Stimulated activated CD4-positive, alpha-beta T cell treated with anti-CD3 and anti-CD28 coated beads, Interleukin-1b, Interleukin-23, amount 100 ng/mL, for 24 hours (primary cell): ENCODE measurements at regions not wholly inside any gene's neighbourhood (a gene's known extent, or its start where the extent isn't known, plus 50 kb on each side); places are given as distances from the start of the nearest gene placed in this dataset.

ENCODE experiments used
- DNase-seq, 4 experiments: peaks; one replicate each; pipeline ENCODE4 v3.0.0-alpha.2; 2020; ENCODE audit warnings: low read depth in 4 of 4, low spot score in 1 of 4

DNA sequence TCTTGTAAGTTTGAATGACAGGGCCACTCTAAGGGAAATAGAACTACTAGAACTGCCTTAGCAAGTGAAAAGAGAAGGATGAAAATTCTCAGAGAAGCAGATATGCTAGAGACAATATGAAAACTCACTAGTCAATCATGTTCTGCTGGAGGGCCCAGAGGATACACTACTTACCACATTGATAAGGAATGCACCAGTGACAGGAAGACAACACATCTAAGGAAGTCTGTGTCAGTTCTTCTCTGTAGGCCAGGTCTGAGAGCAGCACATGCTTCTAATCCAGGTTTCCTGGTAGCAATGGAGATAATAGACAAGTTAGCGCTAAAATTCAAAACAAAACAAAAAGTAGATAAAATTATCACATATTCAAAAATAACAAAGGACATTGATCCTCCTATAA, 235.2 kb upstream of the AKR1E2 start:
- no peak for DNase-seq

DNA sequence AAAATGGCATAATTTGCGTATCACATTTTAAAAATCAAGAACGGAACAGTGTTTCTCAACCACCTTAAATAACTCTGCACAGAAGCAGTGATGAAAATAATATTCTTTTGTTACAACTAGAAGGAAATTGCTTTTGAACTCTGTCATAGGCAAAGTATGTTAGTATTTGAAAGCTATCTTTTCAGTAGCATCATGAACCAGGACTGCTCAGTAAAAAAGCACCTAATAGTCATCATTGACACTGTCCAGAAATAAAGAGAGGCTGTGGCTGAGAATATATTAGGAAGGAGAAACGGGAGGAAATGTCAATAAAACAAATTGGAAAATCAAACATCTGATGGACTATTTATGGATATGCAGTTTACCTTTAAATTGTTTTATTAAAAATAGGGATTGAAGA, 237.2 kb upstream of the AKR1E2 start:
- DNase-seq = no peak

DNA sequence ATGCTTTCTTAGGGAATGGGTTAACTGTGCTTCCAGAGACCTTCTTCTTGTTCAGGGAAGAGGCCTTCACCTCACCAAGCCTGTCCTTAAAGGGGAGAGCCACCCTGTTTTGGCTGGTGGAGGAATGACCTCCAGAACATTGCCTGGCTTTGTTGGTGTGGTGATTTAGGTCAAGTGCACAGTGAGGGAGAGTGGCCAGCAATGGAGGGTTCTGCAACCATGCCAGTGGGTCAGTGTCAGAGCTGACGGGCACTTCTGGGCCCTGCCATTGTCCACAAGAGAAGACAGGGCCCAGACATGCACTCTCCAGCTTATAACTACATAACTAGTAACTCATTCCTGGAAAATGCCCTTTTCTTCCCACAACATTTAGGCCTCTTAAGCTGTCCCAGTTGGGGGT, 238.5 kb upstream of the AKR1E2 start:
- DNase-seq = no peak

DNA sequence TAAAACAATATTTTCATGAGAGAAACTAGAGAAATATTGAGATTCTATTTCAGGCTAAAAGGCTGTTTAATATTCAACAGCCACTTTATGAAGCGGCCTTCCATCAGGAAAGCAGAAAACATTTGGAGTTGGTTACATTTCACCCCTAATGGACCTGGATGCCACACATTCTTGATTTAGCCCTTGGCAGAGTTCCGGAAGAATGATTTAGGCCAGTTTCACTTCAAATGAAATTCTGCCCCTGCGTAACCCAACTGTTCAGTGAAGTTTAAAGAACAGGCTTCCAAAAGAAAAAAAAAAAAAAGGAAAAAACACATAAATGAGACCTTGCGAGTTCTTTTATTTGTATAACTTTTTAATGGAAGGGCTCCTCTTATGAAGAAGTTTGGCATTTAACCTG, 239.2 kb upstream of the AKR1E2 start:
- DNase-seq = no peak

DNA sequence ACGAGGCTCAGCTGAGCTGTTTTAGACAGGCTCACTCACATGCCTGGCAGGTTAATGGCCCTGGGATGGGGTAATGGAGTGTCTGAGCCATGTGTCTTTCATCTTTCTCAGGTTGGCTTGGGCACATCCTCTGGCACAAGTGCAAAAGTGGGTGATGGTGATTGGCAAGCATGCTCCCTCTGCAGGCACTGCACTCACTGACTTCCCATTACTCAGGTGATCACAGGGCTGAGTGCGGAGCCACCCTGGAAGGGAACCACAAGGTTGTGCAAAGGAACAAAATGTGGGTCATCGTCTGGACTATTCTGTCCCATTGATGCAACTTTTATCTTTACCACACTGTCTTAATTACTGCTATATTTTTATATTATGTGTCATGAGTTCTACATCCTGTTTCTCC, 244.1 kb upstream of the AKR1E2 start:
- no peak for DNase-seq

DNA sequence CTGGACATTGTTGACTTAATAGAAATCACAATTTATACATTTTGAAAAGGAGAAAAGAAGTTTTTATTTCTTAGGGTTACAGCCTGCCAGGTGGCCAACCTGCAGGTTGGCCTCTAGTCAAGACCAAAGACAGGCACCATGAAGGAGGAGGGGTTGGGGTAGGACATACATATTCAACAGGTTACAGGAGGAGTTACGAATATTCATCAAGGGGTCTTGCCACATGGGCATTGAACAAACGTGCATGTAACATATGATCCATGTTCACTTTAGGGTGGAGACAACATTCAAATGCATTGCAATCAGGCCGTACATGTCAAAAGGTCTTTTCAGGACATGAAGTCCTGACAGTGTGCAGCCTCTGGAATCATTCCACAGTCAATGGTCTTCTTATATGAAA, 246.2 kb upstream of the AKR1E2 start:
- DNase-seq = no peak

DNA sequence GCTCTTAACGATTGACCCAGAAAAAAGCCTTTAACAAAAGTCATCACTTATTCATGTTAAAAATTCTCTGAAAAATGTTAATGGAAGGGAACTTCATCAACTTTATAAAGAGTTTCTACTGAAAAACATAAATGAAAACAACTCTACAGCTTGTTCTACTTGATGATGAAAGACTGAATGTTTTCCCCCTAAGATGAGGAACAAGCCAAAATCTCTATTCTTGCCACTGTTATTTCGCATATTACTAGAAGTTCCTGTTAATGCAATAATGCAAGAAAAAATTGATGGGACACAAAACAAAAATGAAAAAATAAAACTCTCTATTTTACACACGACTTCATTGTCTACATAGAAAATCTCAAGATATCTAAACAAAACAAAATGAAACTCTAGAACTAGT, 249.8 kb upstream of the AKR1E2 start:
- no peak for DNase-seq

DNA sequence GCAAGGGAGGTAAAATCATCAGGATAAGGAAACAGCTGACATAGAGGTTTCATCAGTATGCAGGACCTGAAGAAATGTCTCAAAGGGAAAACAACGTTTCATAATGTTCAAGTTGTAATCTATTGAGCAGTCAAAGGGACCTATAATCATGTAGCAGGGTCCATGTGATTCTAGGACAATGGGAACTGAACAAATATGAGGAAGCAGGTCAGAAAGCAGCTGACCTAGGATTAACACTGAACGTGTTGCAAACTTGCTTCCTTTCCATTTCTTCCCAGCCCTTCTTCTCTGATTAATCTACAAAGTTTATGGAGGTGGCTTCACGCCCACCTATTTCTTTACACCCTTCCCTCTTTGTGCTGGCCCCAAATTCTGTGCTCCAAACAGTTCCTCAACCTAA, 256.9 kb upstream of the AKR1E2 start:
- DNase-seq = no peak

DNA sequence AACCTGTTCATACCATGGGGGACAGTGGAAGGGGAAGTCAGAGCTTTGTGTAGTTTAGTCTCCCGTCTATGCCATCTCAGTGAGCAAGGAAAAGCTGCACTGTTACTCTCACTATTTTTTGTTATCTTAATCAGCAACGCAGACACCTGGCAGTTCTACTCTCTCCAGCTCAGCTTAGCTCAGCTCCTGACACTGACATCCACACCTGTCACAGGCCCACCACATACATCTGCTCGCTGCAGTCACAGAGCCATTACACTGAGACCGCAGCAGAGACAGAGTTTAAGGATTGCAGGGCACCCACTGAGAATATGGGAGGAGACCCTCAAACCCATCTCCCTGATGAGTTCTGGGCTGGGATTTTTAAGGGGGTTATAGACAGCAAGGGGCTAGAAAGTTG, 257.3 kb upstream of the AKR1E2 start:
- no peak for DNase-seq

DNA sequence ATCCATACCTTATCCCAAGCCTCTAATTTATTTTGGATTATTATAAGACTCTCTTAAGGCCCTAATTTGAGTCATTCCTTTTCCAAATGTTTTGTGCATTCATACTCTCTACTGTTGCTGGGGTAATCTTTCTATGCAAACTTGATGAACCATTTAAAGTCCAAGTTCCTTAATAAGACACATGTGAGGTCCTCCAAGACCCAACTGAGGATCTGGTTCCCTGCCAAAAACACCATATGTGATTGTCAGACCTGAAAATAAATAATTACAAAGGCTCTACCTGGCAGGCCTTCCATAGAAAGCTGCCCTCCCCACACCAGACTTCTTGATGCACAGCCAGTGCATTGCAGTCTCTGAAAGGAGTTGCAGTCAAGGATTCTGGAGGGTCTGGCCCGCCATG, 257.9 kb upstream of the AKR1E2 start:
- DNase-seq = no peak

DNA sequence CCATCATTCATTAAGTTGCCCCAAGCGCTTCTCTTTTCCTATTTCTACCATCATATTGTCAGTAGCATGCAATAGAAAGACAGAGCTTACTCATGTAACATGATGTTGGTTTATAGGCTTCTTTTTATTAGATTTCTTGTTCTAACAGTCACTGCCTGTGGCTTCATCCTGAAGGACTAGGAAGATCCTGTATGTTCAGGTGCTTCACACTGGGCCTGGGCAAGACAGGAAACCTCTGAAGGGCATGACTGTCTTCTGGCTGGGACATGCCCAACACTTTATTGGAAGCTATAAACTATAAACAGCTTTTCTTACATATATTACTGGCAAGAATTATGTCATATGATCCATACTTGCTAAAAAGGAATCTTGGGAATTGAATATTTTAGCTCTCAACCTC, 258.4 kb upstream of the AKR1E2 start:
- no peak for DNase-seq

DNA sequence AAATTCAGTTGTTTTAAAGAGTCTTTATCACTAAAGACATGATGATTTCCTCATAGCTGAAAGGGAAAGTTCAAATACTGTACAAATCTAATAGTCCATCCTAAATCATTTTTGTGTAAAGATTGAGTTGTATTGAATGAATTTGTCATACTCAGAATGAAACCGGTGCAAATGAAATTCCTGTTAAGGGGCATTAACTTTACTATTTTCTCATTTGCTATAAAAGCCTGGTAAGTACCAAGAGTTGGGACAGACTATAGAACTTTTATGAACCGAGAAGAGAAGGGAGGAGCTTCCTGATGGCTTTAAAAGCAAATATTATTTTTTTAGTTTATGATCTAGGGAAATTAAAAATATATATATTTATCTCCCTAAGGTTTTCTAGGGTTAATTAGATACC, 260.0 kb upstream of the AKR1E2 start:
- no peak for DNase-seq

DNA sequence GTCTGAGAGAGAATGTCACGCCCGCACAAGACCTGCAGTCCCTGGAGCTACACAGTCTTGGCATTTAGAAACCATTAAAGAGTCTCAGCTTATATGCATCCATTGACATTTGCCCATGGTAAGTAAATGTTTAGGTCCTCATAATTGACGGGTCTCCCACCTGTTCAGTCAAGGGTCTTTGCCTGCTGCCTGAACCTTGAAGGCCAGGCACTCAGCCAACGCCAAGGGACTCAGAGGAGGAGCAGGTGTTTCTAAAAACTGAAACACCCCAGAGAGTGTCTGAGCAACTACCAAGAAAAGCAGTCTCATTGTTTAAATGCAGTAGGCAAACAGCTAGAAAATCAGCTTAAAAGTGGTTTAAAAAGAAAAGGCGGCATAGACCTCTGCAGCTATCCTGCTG, 264.7 kb upstream of the AKR1E2 start:
- DNase-seq = no peak

DNA sequence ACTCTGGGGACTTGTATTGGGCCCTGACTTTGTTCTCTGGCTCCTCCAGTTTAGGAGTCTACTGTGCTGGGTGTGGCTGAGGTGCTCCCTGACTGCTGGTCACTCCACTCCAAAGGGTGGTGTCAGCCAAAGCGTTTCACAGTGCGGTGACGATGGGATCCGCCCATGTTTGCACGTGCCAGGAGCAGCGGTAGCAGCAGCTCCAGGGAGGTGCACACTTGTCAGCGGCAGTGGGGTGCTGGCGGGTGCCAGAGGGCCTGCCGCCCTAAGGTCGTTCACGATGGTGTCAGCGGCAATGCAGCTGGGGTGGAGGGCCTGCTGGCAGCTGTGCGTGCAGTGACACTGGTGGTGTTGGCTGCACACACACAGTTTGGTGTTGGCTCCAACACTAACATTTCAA, 268.5 kb upstream of the AKR1E2 start:
- no peak for DNase-seq

DNA sequence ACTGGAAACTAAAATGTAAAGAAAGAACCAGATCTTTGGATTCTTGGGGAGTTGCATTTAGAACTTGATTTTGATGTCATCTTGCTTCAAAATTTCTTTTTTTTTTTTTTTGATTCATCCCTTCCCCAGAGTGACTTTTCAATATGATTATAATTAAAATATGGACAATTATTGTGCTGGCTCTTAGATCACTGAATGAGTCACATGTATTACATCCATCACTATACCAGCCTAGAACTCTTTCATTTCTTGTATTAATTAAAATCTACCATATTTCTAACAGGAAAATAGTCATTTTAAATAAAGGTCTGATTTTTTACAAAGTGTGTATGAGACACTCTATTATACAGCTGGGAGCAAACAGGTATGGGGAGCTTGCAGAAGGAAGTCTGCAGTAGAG, 269.5 kb upstream of the AKR1E2 start:
- DNase-seq = no peak

DNA sequence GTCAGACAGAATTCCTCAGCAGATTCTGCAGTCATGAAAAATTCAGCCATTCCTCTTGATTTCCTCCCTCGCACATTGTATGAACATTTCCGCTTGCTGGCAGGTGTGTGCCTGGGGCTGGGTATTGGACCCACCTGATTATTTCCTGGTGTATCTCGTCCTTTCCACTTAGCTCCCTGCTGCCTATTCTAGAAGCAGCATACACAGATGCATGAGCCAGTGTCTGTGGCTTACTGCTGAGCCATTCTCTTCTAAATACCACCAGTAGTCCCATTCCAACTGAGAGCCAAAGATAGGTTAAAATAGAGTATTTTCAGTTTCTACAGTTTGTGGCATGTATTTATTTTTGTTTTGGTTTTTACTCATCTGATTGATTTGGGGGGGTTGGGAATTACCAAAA, 270.1 kb upstream of the AKR1E2 start:
- DNase-seq = no peak

DNA sequence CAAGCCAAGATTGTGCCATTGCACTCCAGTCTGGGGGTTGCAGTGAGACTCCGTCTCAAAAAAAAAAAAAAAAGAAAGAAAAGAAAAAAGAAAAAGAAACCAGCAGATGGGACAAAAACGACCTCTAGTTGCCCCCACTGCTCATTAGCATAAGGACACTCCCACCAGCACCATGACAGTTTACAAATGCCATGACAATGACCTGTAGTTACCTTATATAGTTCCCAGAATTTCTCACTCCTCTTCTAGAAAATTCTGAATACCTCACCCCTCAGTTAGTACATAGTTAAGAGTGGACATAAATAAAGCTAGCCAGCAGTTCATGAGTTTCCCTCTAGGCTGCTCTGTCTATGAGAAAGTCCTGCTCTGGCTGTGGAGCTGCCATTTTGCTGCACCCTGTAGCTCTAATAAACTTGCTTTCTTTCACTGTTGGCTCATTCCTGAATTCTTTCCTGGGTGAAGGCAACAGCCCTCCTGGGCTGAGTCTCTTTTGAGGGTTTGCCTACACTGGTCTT, 276.8 kb upstream of the AKR1E2 start:
- DNase-seq = no peak

DNA sequence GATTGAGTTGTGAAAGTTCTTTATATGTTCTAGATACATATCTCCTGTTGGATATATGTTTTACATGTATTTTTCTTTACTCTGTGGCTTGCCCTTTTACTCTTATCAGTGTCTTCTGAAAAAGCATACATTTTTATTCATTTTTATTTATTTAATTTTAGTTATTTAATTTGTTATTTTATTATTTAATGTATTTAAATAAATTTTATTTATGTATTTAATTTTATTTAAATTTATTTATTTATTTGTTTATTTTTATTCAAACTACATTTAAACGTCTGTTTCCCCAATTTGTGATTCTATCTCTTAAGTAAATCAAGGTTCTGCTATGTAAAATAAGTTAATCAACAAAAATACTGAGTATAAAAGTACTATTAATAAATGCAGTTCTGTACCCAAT, 279.1 kb upstream of the AKR1E2 start:
- DNase-seq = no peak

DNA sequence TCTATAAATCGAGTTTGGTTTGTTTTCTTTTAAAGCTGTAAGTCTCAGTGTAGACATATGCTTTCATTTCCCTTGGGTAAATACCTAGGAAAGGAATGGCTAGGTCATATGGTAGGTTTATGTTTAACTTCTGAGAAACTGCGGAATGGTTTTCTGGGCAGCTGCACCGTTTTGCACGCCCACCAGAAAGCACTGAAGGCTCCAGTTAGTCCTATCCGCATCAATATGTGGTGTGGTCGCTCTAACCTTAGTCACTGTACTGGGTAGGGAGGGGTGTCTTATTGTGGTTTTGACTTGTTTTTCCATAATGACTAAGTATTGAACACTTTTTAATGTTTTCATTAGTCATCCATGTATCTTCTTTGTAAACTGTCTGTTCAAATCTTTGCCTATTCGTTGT, 279.5 kb upstream of the AKR1E2 start:
- DNase-seq = peak; percentile 7 to 13 (median 8)

DNA sequence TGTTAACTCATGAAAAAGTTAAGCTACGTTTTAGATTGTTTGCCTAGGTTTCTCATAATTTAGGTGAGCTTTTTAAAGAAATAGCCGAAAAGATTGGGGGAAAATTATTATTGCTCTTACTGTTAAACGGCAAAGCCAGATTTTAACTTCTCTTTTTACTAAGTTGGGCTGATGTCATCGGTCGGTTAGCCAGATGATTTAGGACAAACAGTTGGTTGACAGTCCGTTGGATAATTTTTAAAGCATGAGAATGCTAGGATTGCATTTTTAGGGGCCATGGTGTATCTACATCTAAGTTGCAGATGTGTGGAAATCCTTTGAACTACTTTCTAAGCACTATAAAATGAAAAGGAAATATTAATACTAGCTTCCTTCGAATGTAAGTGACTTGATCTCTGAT, 280.9 kb upstream of the AKR1E2 start:
- DNase-seq = no peak

DNA sequence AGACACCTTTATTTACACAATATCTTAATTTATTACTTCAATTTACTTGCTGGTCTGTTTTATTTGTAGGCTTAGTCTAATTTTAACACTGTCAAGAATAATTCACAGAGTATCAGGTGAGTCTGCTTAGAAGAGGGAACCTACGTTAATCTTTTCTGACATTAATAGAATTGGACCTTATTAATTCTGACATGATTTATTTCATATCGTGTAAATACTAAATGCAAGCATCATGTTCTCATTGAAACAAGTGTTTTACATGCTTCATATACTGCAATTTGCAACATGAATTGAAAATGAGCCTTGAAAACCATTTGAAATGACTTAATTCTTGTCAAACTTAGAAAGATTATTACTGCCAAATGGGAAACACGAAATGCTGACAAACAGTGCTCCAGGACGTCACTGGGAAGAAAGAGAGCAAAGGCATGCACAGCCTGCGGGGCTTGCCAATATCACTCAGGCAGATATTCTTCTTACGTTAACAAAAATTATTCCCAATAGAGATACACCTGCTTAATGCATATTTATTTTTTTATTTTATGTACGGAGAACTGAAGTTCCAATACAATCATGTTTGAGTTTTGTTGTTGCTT, 282.0 kb upstream of the AKR1E2 start:
- DNase-seq = no peak

DNA sequence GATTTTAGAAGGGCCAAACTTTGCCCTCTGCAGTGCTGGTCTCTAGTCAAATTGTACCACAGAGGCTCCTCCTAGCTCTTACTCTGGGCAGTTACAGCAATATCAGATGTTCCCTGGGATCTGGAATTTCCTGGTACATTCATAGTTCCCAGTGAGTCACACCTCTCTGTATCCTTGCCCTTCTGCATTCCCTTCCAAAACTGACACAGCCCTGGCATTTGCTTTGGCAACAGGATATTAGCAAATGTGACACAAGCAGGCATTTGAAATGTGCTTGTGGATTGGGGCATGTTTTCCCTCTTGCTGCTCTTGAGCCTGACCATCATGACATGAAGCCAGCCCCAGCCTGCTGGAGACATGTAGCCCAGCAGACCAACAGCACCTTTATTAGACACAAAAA, 284.7 kb upstream of the AKR1E2 start:
- DNase-seq = no peak

DNA sequence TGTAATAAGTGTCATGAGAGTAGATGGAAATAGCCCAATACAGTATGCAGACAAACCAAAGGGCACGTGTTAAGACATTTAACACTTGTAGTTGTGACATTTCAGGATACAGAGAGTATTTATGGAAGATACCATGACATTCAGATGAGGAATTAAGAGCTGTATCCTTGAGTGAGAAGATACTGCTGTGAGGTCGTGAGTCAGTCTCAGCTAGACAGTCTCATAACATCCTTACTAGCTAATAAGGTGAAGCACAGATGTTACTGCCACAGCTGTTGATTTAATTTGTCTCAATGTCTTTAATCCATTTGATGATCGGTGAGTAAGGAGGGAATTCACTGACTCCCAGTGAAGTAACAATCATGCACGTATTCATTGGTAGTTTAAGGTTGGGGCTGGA, 288.0 kb upstream of the AKR1E2 start:
- no peak for DNase-seq

DNA sequence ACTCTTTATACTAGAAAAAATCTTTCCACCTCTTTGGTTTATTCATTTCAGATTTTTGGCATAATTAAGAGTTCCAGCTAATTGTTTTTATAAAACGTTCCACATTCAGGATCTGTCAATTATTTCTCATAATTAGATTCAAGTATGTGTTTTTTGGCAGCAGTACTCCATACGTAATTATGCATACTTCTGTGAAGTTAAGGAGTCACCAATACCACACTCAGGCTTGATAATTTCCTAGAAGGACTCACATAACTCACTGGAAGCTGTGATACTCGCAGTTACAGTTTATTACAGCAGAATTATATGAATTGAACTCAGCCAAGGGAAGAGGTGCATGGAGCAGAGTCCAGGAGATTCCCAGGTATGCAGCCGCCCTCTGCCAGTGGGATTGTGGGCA, 290.5 kb upstream of the AKR1E2 start:
- DNase-seq = no peak
